ENCODE measurements at regions not wholly inside any gene's neighbourhood (a gene's known extent, or its start where the extent isn't known, plus 50 kb on each side); places are given as distances from the start of the nearest gene placed in this dataset.

DNA sequence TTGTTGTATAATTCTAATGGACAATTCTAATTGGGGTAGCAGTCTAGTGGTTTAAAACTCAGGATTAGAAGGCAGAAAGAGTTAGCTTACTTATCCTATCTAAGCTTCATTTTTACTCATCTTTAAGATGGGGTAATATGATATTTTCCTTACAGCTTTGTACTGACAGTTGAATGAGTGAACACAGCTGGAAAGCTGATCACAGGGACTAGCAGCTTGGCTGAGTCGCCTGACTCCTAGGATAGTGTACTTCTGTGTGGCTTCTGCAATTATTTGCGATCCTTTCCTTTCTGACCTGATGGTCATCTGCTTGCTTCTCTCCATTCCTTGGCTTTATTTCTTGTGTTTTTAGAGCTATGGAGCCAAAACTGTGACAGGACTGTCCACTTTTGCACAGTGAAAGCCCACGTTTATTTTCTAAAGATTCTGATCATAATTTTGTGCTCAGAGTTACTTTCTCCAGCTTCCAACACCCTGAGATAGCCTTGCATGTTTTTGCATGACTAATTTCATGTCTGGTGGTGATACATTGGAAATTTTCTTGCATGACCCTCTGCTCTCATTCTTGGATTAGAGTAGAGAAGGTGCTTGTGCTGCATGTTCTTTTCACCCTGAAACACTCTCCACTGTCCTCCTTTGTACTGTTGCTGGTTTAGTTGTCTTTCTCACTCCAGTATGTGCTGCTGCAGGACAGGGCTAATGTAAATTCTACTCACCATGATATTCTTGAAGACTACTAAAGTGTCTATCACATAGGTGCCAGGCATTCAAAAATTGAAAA lies 377.0 kb upstream of the ATP2B1 start:
- H3K4me1 ChIP-seq = no peaks in the 10 kb centered on the region
- H3K27me3 ChIP-seq (ENCODE audit: low read depth) = no peaks in the 10 kb centered on the region
- H3K27ac ChIP-seq (replicated peaks) = no peak overlapping the region
- H3K36me3 ChIP-seq = no peaks in the 10 kb centered on the region
- intact Hi-C loops (cut with micrococcal nuclease) = no loop called here
- DNase-seq = no peak
- TF ChIP-seq, protein P1, sequence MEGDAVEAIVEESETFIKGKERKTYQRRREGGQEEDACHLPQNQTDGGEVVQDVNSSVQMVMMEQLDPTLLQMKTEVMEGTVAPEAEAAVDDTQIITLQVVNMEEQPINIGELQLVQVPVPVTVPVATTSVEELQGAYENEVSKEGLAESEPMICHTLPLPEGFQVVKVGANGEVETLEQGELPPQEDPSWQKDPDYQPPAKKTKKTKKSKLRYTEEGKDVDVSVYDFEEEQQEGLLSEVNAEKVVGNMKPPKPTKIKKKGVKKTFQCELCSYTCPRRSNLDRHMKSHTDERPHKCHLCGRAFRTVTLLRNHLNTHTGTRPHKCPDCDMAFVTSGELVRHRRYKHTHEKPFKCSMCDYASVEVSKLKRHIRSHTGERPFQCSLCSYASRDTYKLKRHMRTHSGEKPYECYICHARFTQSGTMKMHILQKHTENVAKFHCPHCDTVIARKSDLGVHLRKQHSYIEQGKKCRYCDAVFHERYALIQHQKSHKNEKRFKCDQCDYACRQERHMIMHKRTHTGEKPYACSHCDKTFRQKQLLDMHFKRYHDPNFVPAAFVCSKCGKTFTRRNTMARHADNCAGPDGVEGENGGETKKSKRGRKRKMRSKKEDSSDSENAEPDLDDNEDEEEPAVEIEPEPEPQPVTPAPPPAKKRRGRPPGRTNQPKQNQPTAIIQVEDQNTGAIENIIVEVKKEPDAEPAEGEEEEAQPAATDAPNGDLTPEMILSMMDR (IDR thresholded peaks at IDR 0.05; ENCODE audit: borderline replicate concordance) = no peak
- no peaks in the 10 kb centered on the region for H3K9me3 ChIP-seq (replicated peaks)
- no peak overlapping the region for H3K4me3 ChIP-seq

DNA sequence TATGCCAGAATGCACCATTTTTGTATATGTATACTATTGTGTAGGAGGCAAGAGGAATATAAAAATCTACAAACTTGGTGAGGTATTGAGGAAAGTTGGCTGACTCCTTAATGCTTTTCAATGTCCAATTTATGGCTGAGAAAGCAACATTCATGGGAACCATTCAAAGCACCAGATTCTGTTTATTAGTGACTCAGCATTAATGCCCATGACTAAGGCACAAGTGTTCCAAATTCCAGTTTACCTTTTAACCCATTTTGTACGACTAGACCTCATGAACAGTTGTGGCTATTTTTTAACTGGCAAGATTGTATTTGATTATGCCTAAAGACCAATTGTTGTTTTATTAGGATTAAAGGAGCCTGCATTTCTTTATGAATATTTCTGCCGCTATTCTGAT lies 375.4 kb upstream of the ATP2B1 start:
- Histone ChIP-seq H3K36me3 (no peaks in the 10 kb centered on the region), H3K27ac (replicated peaks) (no peak overlapping the region), H3K4me1 (no peaks in the 10 kb centered on the region), H3K4me3 (no peak overlapping the region), H3K27me3 (ENCODE audit: low read depth) (no peaks in the 10 kb centered on the region), H3K9me3 (replicated peaks) (no peaks in the 10 kb centered on the region)
- TF ChIP-seq, protein P1 (IDR thresholded peaks at IDR 0.05; ENCODE audit: borderline replicate concordance) = no peak
- intact Hi-C loops (cut with micrococcal nuclease) = no loop called here
- DNase-seq = no peak

DNA sequence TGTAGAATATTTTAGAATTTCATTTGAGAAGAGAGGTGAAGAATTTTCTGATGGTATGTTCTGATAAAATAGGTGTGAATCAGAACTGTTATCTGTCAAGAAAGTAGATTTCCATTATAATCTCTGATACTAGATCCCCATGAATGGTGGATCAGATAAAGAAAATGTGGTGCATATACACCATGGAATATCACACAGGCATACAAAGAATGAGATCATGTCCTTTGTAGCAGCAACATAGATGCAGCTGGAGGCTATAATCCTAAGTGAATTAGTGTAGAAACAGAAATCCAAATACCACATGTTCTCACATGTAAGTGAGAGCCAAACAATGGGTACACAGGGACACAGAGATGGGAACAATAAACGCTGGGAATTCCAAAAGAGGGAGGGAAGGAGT lies 372.0 kb upstream of the ATP2B1 start:
- DNase-seq = no peak
- H3K4me1 ChIP-seq = no peaks in the 10 kb centered on the region
- H3K4me3 ChIP-seq = no peak overlapping the region
- no peak overlapping the region for H3K27ac ChIP-seq (replicated peaks)
- H3K36me3 ChIP-seq = no peaks in the 10 kb centered on the region
- intact Hi-C loops (cut with micrococcal nuclease) = no loop called here
- peaks cover 9% of the 10 kb centered on the region for H3K27me3 ChIP-seq (ENCODE audit: low read depth)
- TF ChIP-seq, protein P1 (IDR thresholded peaks at IDR 0.05; ENCODE audit: borderline replicate concordance) = no peak
- H3K9me3 ChIP-seq (replicated peaks) = no peaks in the 10 kb centered on the region

DNA sequence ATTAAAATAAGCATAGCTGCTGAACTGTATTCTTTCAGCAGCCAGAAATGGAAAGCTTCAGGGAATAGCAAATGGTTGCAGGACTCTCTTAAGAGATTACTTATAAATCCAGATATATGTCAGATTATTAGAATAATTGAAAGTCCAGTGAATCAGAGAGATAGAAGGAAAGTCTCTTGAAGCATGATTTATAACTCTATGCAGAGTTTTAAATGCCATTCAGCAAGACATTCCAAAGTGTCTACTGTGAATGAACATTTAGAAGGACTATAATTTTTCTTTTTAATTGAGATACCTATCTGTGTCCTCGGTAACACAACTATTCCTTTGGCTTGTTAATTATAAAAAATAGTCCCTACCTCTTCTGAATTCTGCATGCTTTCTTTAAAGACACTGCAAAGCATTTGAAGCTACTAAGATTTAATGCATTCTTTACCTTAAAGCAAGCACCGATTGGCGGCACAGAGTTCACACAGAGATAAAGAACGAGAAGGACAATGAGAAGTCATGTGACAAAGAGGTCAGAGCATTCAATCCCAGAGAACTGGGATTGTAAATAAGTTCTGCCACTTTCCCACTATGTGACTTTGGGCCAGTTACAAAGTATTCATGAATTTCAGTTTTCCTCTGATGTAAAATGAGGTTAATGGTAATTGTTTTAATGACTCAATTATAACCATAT lies 371.0 kb upstream of the ATP2B1 start:
- H3K27me3 ChIP-seq (ENCODE audit: low read depth) = peaks cover 12% of the 10 kb centered on the region
- no peaks in the 10 kb centered on the region for H3K4me1 ChIP-seq
- no peaks in the 10 kb centered on the region for H3K9me3 ChIP-seq (replicated peaks)
- H3K4me3 ChIP-seq = no peak overlapping the region
- no peak overlapping the region for H3K27ac ChIP-seq (replicated peaks)
- intact Hi-C loops (cut with micrococcal nuclease) = no loop called here
- TF ChIP-seq, protein P1 (IDR thresholded peaks at IDR 0.05; ENCODE audit: borderline replicate concordance) = no peak
- DNase-seq = no peak
- H3K36me3 ChIP-seq = no peaks in the 10 kb centered on the region

DNA sequence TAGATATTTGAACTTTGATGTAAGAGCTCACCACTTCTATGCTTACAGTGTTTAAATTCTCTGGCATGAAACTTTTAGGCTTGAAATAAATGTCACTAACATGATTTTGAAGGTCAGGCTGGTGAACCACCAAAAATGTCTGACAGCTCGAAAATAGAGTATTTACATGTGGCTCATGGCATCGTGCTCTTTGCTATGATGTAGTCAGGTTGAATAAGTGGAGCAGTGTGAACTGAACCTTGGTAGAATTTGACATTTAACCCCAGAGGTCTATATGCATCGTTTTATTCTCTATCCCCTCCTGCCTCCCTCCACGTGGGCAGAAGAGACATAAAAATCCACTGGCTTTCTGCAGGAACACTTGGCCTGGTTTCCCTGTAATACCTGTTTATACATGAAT lies 369.7 kb upstream of the ATP2B1 start:
- no peak for DNase-seq
- peaks cover 12% of the 10 kb centered on the region for H3K27me3 ChIP-seq (ENCODE audit: low read depth)
- TF ChIP-seq, protein P1 (IDR thresholded peaks at IDR 0.05; ENCODE audit: borderline replicate concordance) = no peak
- H3K9me3 ChIP-seq (replicated peaks) = no peaks in the 10 kb centered on the region
- H3K36me3 ChIP-seq = no peaks in the 10 kb centered on the region
- intact Hi-C loops (cut with micrococcal nuclease) = no loop called here
- H3K27ac ChIP-seq (replicated peaks) = no peak overlapping the region
- no peak overlapping the region for H3K4me3 ChIP-seq
- no peaks in the 10 kb centered on the region for H3K4me1 ChIP-seq

Measured in left ventricle myocardium inferior (tissue), 1 donor.